Activated CD8-positive, alpha-beta memory T cell treated with anti-CD3 and anti-CD28 coated beads, Interleukin-2, amount 50 U/mL, for 24 hours (primary cell): ENCODE measurements at regions not wholly inside any gene's neighbourhood (a gene's known extent, or its start where the extent isn't known, plus 50 kb on each side); places are given as distances from the start of the nearest gene placed in this dataset.

Experiments used
- DNase-seq: peaks from one replicate; pipeline ENCODE4 v3.0.0-alpha.2; 2020; ENCODE audit errors: extremely low read depth

- DNase-seq, result no peak
These were observed 766.3 kb downstream of the TBL1XR1 start for GRCh38 chr3:176431038-176431418.

GRCh38 chr3:176430244-176431037 is 766.8 kb downstream of the TBL1XR1 start:
- no peak for DNase-seq

- DNase-seq, result no peak
These were observed 768.7 kb downstream of the TBL1XR1 start for GRCh38 chr3:176428552-176428951.

- DNase-seq, result no peak
These were observed 770.9 kb downstream of the TBL1XR1 start for GRCh38 chr3:176426371-176426770.

- no peak for DNase-seq
These were observed 780.4 kb downstream of the TBL1XR1 start for GRCh38 chr3:176416870-176417269.

GRCh38 chr3:176415661-176416295 is 781.5 kb downstream of the TBL1XR1 start:
- DNase-seq, result no peak

- DNase-seq, result no peak
These were observed 784.5 kb downstream of the TBL1XR1 start for GRCh38 chr3:176412771-176413170.

- DNase-seq, result no peak
These were observed 793.8 kb downstream of the TBL1XR1 start for GRCh38 chr3:176403531-176403930.

- no peak for DNase-seq
These were observed 796.1 kb downstream of the TBL1XR1 start for GRCh38 chr3:176401211-176401610.

GRCh38 chr3:176399193-176399592 is 798.1 kb downstream of the TBL1XR1 start:
- no peak for DNase-seq

GRCh38 chr3:176395240-176395639 is 802.0 kb downstream of the TBL1XR1 start:
- DNase-seq, result no peak

GRCh38 chr3:176378789-176379188 is 818.5 kb downstream of the TBL1XR1 start:
- DNase-seq, result no peak

- DNase-seq, result no peak
These were observed 820.8 kb downstream of the TBL1XR1 start for GRCh38 chr3:176376531-176376930.

- DNase-seq, result no peak
These were observed 821.8 kb downstream of the TBL1XR1 start for GRCh38 chr3:176375519-176375918.

GRCh38 chr3:176362191-176362731 is 835.0 kb downstream of the TBL1XR1 start:
- no peak for DNase-seq

- DNase-seq, result no peak
These were observed 838.1 kb downstream of the TBL1XR1 start for GRCh38 chr3:176359211-176359610.

GRCh38 chr3:176357891-176358290 is 839.4 kb downstream of the TBL1XR1 start:
- DNase-seq, result no peak

- DNase-seq, result no peak
These were observed 842.4 kb downstream of the TBL1XR1 start for GRCh38 chr3:176354843-176355242.

- DNase-seq, result no peak
These were observed 844.5 kb downstream of the TBL1XR1 start for GRCh38 chr3:176352716-176353334.

GRCh38 chr3:176351408-176351807 is 845.9 kb downstream of the TBL1XR1 start:
- no peak for DNase-seq

- no peak for DNase-seq
These were observed 847.6 kb downstream of the TBL1XR1 start for GRCh38 chr3:176349706-176350105.

- no peak for DNase-seq
These were observed 849.7 kb downstream of the TBL1XR1 start for GRCh38 chr3:176347424-176348146.
